IMR-90 (cell line): ENCODE measurements at regions not wholly inside any gene's neighbourhood (a gene's known extent, or its start where the extent isn't known, plus 50 kb on each side); places are given as distances from the start of the nearest gene placed in this dataset.

Source experiments
- ATAC-seq: fragments of 200-7000 bp; cut with Tn5 transposase; 2 replicates; pipeline ENCODE4 v1.9.1; 2020; ENCODE audit warnings: low read depth, mild to moderate bottlenecking, moderate library complexity
- BruUV-seq: library from RNA; stranded (reverse); fragments of 400-500 nt; replicated peaks from 2 replicates; lab custom pipeline; 2021; lab: Mats Ljungman, UMichigan
- CTCF ChIA-PET: fragments of 300-600 bp; formaldehyde crosslinking; extraction: SDS; loops from one replicate; lab custom pipeline; 2021; ENCODE audit warnings: antibody characterized with exemption; lab: Yijun Ruan, JAX
- POLR2A ChIA-PET: fragments of 300-600 bp; sonication (Branson Sonifier 250); formaldehyde crosslinking; loops from one replicate; lab custom pipeline; 2022; ENCODE audit warnings: antibody characterized with exemption; ENCODE audit not compliant: unreplicated experiment; lab: Charles Lee
- DNase-seq: peaks from one replicate; pipeline ENCODE4 v3.0.0; 2013
- H2AFZ ChIP-seq: replicated peaks from 2 replicates; pipeline ENCODE3; 2013; ENCODE audit warnings: low read length, mild to moderate bottlenecking; ENCODE audit not compliant: poor library complexity
- H2AK5ac ChIP-seq: 2 replicates; pipeline ENCODE4 v1.6.1; 2013; ENCODE audit warnings: low read depth, low read length, inconsistent platforms
- H2AK9ac ChIP-seq: replicated peaks from 2 replicates; pipeline ENCODE3; 2013; ENCODE audit warnings: mild to moderate bottlenecking, low read depth, low read length, moderate library complexity; ENCODE audit not compliant: poor library complexity
- H2BK120ac ChIP-seq: 2 replicates; pipeline ENCODE4 v1.6.1; 2013; ENCODE audit warnings: low read depth, low read length, inconsistent platforms
- H2BK15ac ChIP-seq: 3 replicates; pipeline ENCODE4 v1.6.1; 2013; ENCODE audit warnings: low read depth, low read length, inconsistent platforms
- H2BK20ac ChIP-seq: 2 replicates; pipeline ENCODE4 v1.6.1; 2013; ENCODE audit warnings: low read depth, mild to moderate bottlenecking, inconsistent platforms, low read length, moderate library complexity
- H2BK5ac ChIP-seq: 2 replicates; pipeline ENCODE4 v1.6.1; 2013; ENCODE audit warnings: mild to moderate bottlenecking, low read depth, low read length, inconsistent platforms; ENCODE audit not compliant: poor library complexity, severe bottlenecking
- H3K14ac ChIP-seq: replicated peaks from 2 replicates; pipeline ENCODE4 v1.6.1; 2013; ENCODE audit warnings: low read depth, low read length, inconsistent platforms
- H3K18ac ChIP-seq: 2 replicates; pipeline ENCODE4 v1.6.1; 2013; ENCODE audit warnings: low read depth, low read length, control low read depth
- H3K23ac ChIP-seq: 2 replicates; pipeline ENCODE4 v1.6.1; 2013; ENCODE audit warnings: low read depth, low read length, inconsistent platforms
- H3K27ac ChIP-seq: 2 replicates; pipeline ENCODE4 v1.5.1; 2013; ENCODE audit warnings: mild to moderate bottlenecking, control low read depth, low read length; ENCODE audit not compliant: insufficient read depth
- H3K27me3 ChIP-seq: 2 replicates; pipeline ENCODE4 v1.6.1; 2013; ENCODE audit warnings: low read length; ENCODE audit not compliant: control insufficient read depth, insufficient read depth
- H3K36me3 ChIP-seq: 2 replicates; pipeline ENCODE4 v1.6.1; 2013; ENCODE audit warnings: low read length, mixed read lengths; ENCODE audit not compliant: control insufficient read depth, insufficient read depth
- H3K4ac ChIP-seq: 2 replicates; pipeline ENCODE4 v1.6.1; 2013; ENCODE audit warnings: low read depth, low read length, inconsistent platforms
- H3K4me1 ChIP-seq: 2 replicates; pipeline ENCODE4 v1.6.1; 2013; ENCODE audit warnings: low read length, mixed read lengths; ENCODE audit not compliant: control insufficient read depth, insufficient read depth
- H3K4me2 ChIP-seq: 2 replicates; pipeline ENCODE4 v1.6.1; 2013; ENCODE audit warnings: low read depth, mild to moderate bottlenecking, control low read depth, low read length, moderate library complexity
- H3K4me3 ChIP-seq: 2 replicates; pipeline ENCODE4 v1.5.1; 2013; ENCODE audit warnings: low read depth, mild to moderate bottlenecking, control low read depth, low read length, moderate library complexity; ENCODE audit not compliant: insufficient read depth
- H3K56ac ChIP-seq: 2 replicates; pipeline ENCODE4 v1.6.1; 2013; ENCODE audit warnings: low read length, inconsistent platforms; ENCODE audit not compliant: insufficient read depth; ENCODE audit errors: extremely low read depth
- H3K79me1 ChIP-seq, 2 experiments: 2 replicates each; pipeline ENCODE4 v1.6.1; 2013; ENCODE audit warnings: low read length in 2 of 2, inconsistent platforms in 1 of 2, low read depth in 1 of 2
- H3K9ac ChIP-seq: 2 replicates; pipeline ENCODE4 v1.6.1; 2013; ENCODE audit warnings: low read depth, low read length, control low read depth
- H3K9me1 ChIP-seq: 2 replicates; pipeline ENCODE4 v1.6.1; 2013; ENCODE audit warnings: low read length, inconsistent platforms; ENCODE audit not compliant: insufficient read depth
- H3K9me3 ChIP-seq: 2 replicates; pipeline ENCODE4 v1.6.1; 2013; ENCODE audit warnings: low read length; ENCODE audit not compliant: control insufficient read depth, insufficient read depth
- H4K20me1 ChIP-seq: 2 replicates; pipeline ENCODE4 v1.6.1; 2013; ENCODE audit warnings: low read length, inconsistent platforms; ENCODE audit not compliant: insufficient read depth
- H4K5ac ChIP-seq: 2 replicates; pipeline ENCODE4 v1.6.1; 2013; ENCODE audit warnings: mild to moderate bottlenecking, low read depth, low read length, control low read depth
- H4K8ac ChIP-seq, 2 experiments: 2 replicates each; pipeline ENCODE4 v1.6.1; 2013; ENCODE audit warnings: low read depth in 2 of 2, low read length in 2 of 2, control low read depth in 1 of 2, inconsistent platforms in 1 of 2
- H4K91ac ChIP-seq: 2 replicates; pipeline ENCODE4 v1.6.1; 2013; ENCODE audit warnings: low read depth, low read length, inconsistent platforms; ENCODE audit not compliant: insufficient read depth
- BHLHE40 ChIP-seq: fragments of 150-350 bp; IDR thresholded peaks from 2 replicates; pipeline ENCODE4 v1.6.1; 2016; ENCODE audit warnings: mild to moderate bottlenecking, low read depth, low read length
- CEBPB ChIP-seq: IDR thresholded peaks from 2 replicates; pipeline ENCODE4 v1.6.1; 2012; ENCODE audit warnings: low read depth, low read length, improper control_type of control experiment
- CHD1 ChIP-seq: IDR thresholded peaks from 2 replicates; pipeline ENCODE4 v1.6.1; 2012; ENCODE audit warnings: low read depth, low read length, improper control_type of control experiment
- FOS ChIP-seq: fragments of 150-350 bp; IDR thresholded peaks from 2 replicates; pipeline ENCODE4 v1.6.1; 2016; ENCODE audit warnings: low read depth, low read length
- MAFK ChIP-seq: IDR thresholded peaks from 2 replicates; pipeline ENCODE4 v1.6.1; 2012; ENCODE audit warnings: low read depth, low read length, improper control_type of control experiment
- MAZ ChIP-seq: IDR thresholded peaks from 2 replicates; pipeline ENCODE4 v1.6.1; 2012; ENCODE audit warnings: low read depth, mild to moderate bottlenecking, low read length, improper control_type of control experiment, moderate library complexity, borderline replicate concordance
- MXI1 ChIP-seq: IDR thresholded peaks from 2 replicates; pipeline ENCODE4 v1.6.1; 2012; ENCODE audit warnings: low read depth, mild to moderate bottlenecking, low read length, moderate library complexity, borderline replicate concordance
- NFE2L2 ChIP-seq: fragments of 150-350 bp; IDR thresholded peaks from 2 replicates; pipeline ENCODE4 v1.6.1; 2016; ENCODE audit warnings: low read depth, mild to moderate bottlenecking, low read length
- POLR2A ChIP-seq: IDR thresholded peaks from 2 replicates; pipeline ENCODE4 v1.6.1; 2012; ENCODE audit warnings: mild to moderate bottlenecking, low read depth, low read length
- RAD21 ChIP-seq: IDR thresholded peaks from 2 replicates; pipeline ENCODE4 v1.6.1; 2012; ENCODE audit warnings: low read length, improper control_type of control experiment
- RCOR1 ChIP-seq: IDR thresholded peaks from 2 replicates; pipeline ENCODE4 v1.6.1; 2012; ENCODE audit warnings: mild to moderate bottlenecking, low read length, improper control_type of control experiment; ENCODE audit not compliant: insufficient replicate concordance
- WGBS, 2 experiments: methylation state at CpG; one replicate each; pipeline versions ENCODE4 v1.1.5 to v1.1.7; 2013; ENCODE audit warnings: missing lambda C conversion rate in 2 of 2; ENCODE audit not compliant: insufficient read length in 1 of 2; ENCODE audit errors: extremely low coverage in 2 of 2; 5-methylcytosine and 5-hydroxymethylcytosine counted together
- dilution Hi-C: fragments of 300-500 bp; cut with HindIII; formaldehyde crosslinking; loops from one replicate; pipeline ENCODE4 v1.14.3; 2018; ENCODE audit warnings: low sequenced_read_pairs; ENCODE audit not compliant: unreplicated experiment
- in situ Hi-C: fragments of 300-500 bp; cut with MboI; formaldehyde crosslinking; loops from 3 replicates; pipeline ENCODE4 v1.14.3; 2019; ENCODE audit warnings: low sequenced_read_pairs, inconsistent platforms, mixed read lengths
- intact Hi-C: fragments of 100-400 bp; cut with micrococcal nuclease; formaldehyde crosslinking; loops from 2 replicates; pipeline ENCODE4 v1.10.0; 2022
- TF ChIP-seq, protein P1 (sequence below): fragments of 150-350 bp; IDR thresholded peaks from 2 replicates; pipeline ENCODE4 v1.6.1; 2016; ENCODE audit warnings: low read depth, mild to moderate bottlenecking, low read length, moderate library complexity, borderline replicate concordance
- TF ChIP-seq, protein P2 (sequence below): fragments of 150-350 bp; IDR thresholded peaks from 2 replicates; pipeline ENCODE4 v1.6.1; 2017; ENCODE audit warnings: mild to moderate bottlenecking, antibody characterized with exemption, low read length, low read depth

DNA sequence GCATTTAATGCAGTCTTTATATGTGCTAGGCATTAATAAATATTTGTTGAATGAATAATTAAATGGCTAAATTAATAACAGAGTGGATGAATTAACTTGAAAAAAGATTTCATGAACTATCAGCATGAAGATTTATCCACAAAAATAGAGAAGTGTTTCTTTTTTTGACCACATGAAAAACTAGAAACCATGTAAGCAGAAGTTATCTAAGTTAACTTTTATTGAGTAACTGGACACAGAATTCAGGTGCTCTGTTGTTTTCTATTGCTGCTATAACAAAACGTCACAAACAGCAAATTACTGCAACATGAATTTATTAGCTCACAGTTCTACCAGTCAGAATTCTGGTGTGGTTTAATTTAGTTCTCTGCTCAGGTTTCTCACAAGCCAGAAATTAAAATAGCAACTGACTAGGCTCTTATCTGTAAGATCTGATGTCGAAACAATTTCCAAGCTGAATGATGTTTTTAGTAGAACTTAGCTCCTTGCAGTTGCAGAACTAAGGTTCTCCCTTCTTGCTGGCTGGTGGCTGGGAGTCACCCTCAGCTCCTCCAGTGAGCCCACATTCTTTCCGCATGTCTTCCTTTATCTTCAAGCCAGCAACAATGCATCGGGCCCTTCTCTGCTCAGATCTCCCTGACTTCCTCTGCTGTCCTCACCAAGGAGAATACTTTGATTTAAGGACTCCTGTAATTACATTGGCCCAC is 810.2 kb upstream of the ALCAM start:
- Histone ChIP-seq H2AFZ (no peak overlapping the region), H3K4me2 (no peak overlapping the region), H2BK120ac (no peak overlapping the region), H2BK20ac (no peak overlapping the region), H3K9ac (no peak overlapping the region), H3K9me1 (no peaks in the 10 kb centered on the region), H3K79me1 (no peaks in the 10 kb centered on the region), H3K23ac (no peak overlapping the region), H2AK9ac (no peak overlapping the region), H2BK15ac (no peak overlapping the region), H2BK5ac (no peak overlapping the region), H3K27ac (no peak overlapping the region), H3K18ac (no peak overlapping the region), H3K27me3 (no peaks in the 10 kb centered on the region), H3K4me3 (no peak overlapping the region), H2AK5ac (no peak overlapping the region), H3K56ac (no peak overlapping the region), H3K9me3 (no peaks in the 10 kb centered on the region), H3K4me1 (no peaks in the 10 kb centered on the region), H4K5ac (no peak overlapping the region), H4K20me1 (no peaks in the 10 kb centered on the region), H4K8ac (no peak overlapping the region), H3K4ac (no peak overlapping the region), H4K91ac (no peak overlapping the region), H3K14ac (no peak overlapping the region), H3K36me3 (no peaks in the 10 kb centered on the region)
- no TSS peak for BruUV-seq
- in situ Hi-C loops (no loop called here), dilution Hi-C loops (no loop called here), intact Hi-C loops (no loop called here)
- TF ChIP-seq RCOR1: no peak
- TF ChIP-seq RAD21: no peak
- no peak for TF ChIP-seq CHD1
- TF ChIP-seq, protein P1, sequence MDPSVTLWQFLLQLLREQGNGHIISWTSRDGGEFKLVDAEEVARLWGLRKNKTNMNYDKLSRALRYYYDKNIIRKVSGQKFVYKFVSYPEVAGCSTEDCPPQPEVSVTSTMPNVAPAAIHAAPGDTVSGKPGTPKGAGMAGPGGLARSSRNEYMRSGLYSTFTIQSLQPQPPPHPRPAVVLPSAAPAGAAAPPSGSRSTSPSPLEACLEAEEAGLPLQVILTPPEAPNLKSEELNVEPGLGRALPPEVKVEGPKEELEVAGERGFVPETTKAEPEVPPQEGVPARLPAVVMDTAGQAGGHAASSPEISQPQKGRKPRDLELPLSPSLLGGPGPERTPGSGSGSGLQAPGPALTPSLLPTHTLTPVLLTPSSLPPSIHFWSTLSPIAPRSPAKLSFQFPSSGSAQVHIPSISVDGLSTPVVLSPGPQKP: no peak
- TF ChIP-seq BHLHE40: no peak
- TF ChIP-seq, protein P2, sequence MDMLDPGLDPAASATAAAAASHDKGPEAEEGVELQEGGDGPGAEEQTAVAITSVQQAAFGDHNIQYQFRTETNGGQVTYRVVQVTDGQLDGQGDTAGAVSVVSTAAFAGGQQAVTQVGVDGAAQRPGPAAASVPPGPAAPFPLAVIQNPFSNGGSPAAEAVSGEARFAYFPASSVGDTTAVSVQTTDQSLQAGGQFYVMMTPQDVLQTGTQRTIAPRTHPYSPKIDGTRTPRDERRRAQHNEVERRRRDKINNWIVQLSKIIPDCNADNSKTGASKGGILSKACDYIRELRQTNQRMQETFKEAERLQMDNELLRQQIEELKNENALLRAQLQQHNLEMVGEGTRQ: no peak
- no peak for TF ChIP-seq FOS
- TF ChIP-seq MAFK: no peak
- no peak for TF ChIP-seq POLR2A
- TF ChIP-seq MXI1: no peak
- TF ChIP-seq MAZ: no peak
- no peak for TF ChIP-seq NFE2L2
- no peak for TF ChIP-seq CEBPB
- ChIA-PET POLR2A (no interaction called here), CTCF (no interaction called here)
- 100% methylated on average over 1 of the region's 4 CpGs; no CpG with 5 or more reads in 1 of the 2 experiments for WGBS, 2 experiments
- ATAC-seq: no peak
- DNase-seq: no peak
